Astrocyte of the spinal cord (primary cell): ENCODE measurements at regions not wholly inside any gene's neighbourhood (a gene's known extent, or its start where the extent isn't known, plus 50 kb on each side); places are given as distances from the start of the nearest gene placed in this dataset.

Experiments used
- DNase-seq: peaks from one replicate; pipeline ENCODE4 v3.0.0; 2011; ENCODE audit warnings: low read depth, low spot score
- H3K4me3 ChIP-seq: 2 replicates; pipeline ENCODE4 v1.5.1; 2011; ENCODE audit warnings: low read depth, mild to moderate bottlenecking, low read length, moderate library complexity
- CTCF ChIP-seq: IDR thresholded peaks from 2 replicates; pipeline ENCODE4 v1.5.1; 2012; ENCODE audit warnings: low read depth, mild to moderate bottlenecking, low read length, inconsistent platforms
- in situ Hi-C: cut with HindIII; loops from 2 replicates; pipeline ENCODE4 v1.10.0; 2017; ENCODE audit warnings: low sequenced_read_pairs

- DNase-seq, result no peak
- no peak for TF ChIP-seq CTCF
- H3K4me3 ChIP-seq, result no peak overlapping the region
- in situ Hi-C loops, result no loop called here
These were observed 123.2 kb upstream of the TUSC7 start for GRCh38 chr3:116586285-116586944.

GRCh38 chr3:116591236-116591635 is 118.3 kb upstream of the TUSC7 start:
- in situ Hi-C loops, result no loop called here
- H3K4me3 ChIP-seq, result no peak overlapping the region
- TF ChIP-seq CTCF, result no peak
- no peak for DNase-seq

GRCh38 chr3:116601206-116601605 is 108.4 kb upstream of the TUSC7 start:
- TF ChIP-seq CTCF, result no peak

GRCh38 chr3:116607205-116607604 is 102.4 kb upstream of the TUSC7 start:
- in situ Hi-C loops, result no loop called here
- no peak for TF ChIP-seq CTCF
- no peak overlapping the region for H3K4me3 ChIP-seq
- DNase-seq, result no peak

More at GRCh38 chr3:116601206-116601605, 108.4 kb upstream of the TUSC7 start:
- DNase-seq, result no peak
- in situ Hi-C loops, result no loop called here
- no peak overlapping the region for H3K4me3 ChIP-seq

- in situ Hi-C loops, result no loop called here
- DNase-seq, result no peak
These were observed 99.5 kb upstream of the TUSC7 start for GRCh38 chr3:116610124-116610523.

GRCh38 chr3:116614795-116615362 is 94.7 kb upstream of the TUSC7 start:
- no peak for TF ChIP-seq CTCF
- no peak overlapping the region for H3K4me3 ChIP-seq
- no peak for DNase-seq
- in situ Hi-C loops, result no loop called here

More at GRCh38 chr3:116610124-116610523, 99.5 kb upstream of the TUSC7 start:
- TF ChIP-seq CTCF, result no peak
- no peak overlapping the region for H3K4me3 ChIP-seq
